ENCODE measurements at regions not wholly inside any gene's neighbourhood (a gene's known extent, or its start where the extent isn't known, plus 50 kb on each side); places are given as distances from the start of the nearest gene placed in this dataset.

- TF ChIP-seq, protein P1, sequence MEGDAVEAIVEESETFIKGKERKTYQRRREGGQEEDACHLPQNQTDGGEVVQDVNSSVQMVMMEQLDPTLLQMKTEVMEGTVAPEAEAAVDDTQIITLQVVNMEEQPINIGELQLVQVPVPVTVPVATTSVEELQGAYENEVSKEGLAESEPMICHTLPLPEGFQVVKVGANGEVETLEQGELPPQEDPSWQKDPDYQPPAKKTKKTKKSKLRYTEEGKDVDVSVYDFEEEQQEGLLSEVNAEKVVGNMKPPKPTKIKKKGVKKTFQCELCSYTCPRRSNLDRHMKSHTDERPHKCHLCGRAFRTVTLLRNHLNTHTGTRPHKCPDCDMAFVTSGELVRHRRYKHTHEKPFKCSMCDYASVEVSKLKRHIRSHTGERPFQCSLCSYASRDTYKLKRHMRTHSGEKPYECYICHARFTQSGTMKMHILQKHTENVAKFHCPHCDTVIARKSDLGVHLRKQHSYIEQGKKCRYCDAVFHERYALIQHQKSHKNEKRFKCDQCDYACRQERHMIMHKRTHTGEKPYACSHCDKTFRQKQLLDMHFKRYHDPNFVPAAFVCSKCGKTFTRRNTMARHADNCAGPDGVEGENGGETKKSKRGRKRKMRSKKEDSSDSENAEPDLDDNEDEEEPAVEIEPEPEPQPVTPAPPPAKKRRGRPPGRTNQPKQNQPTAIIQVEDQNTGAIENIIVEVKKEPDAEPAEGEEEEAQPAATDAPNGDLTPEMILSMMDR (conservative IDR thresholded peaks at IDR 0.05; ENCODE audit: low read length) = no peak
- no peak for TF ChIP-seq EZH2phosphoT487 (IDR thresholded peaks at IDR 0.05; ENCODE audit: borderline replicate concordance)
Observed at GRCh38 chr4:97386969-97387368, 756.3 kb downstream of the STPG2 start.
